Right lung (tissue), 2 donors: ENCODE measurements at regions not wholly inside any gene's neighbourhood (a gene's known extent, or its start where the extent isn't known, plus 50 kb on each side); places are given as distances from the start of the nearest gene placed in this dataset.

ENCODE experiments used
- DNase-seq, 2 donors: peaks; one replicate each; pipeline ENCODE4 v3.0.0-alpha.2; 2013

DNA sequence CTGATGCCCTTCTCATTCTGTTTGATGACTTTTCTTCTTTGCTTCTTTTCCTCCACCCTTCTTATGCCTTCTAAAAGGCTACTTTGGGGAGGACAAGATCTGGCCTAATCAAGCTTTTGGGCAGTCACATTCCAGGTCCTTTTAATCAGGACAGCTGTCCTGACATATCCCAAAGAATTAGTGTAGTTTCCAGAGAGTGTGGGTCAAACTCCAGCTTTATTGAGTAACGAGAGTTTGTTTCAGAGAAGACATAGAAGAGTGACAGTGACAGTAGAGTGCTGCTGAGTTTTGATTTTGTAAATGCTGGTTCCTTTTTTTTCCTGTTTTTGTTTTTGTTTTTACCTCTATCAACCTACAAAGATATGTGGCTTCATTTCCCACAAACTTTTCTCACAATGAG lies 158.4 kb upstream of the SESN3 start:
- DNase-seq, result no peak

DNA sequence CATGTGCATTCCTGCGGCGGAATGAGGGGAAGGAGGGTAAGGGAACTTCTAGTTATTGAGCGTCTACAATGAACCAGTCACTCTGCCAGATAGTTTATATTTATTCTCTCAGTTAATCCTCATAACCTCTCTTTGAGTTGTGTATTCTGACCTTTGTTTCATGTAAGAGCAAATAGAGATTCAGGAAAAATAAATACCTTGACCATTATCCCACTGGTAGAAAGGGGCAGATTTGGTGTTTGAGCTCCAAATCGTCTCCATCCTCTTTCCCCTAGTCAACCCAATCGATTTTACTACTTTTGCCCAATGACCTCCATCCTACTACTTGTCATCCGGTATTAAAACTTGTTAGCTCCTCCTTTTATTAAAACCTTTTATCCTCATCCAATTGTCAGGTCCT lies 157.1 kb upstream of the SESN3 start:
- DNase-seq, result no peak

DNA sequence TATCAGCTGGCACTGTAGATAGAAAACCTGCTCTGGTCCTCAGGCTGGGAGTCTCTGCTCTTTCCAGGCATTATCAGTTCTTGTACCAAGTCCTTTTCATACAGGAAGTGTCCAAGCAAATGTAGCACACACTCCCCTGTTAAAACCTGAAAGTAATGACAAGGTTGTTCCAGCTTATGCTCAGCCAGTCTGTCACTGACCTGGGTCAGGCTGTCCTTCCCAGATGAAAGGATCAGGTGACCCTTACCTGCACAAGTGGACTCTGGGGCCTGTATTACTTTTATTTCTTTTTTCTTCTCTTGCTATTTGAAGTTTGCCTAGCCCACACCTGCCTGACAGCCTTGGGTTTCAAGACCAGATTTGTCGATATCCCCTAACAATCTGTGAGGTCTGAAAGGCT lies 156.3 kb upstream of the SESN3 start:
- no peak for DNase-seq

DNA sequence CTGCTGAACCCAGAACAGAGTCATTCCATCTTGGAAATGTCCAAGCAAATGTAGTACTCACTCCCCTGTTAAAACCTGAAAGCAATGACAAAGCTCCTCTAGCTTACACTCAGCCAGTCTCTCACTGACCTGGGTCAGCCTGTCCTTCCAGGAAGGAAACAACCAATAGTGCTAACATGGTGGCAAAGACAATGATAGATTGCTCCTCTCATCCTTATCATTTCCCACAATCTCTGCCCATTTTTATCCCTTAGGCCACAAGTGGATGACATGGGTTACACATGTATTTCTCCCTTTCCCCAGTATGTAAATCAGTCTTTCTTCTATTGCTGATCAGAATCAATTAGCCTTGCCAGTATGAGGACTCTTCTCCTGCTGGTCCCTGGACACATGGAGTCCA lies 154.6 kb upstream of the SESN3 start:
- no peak for DNase-seq

DNA sequence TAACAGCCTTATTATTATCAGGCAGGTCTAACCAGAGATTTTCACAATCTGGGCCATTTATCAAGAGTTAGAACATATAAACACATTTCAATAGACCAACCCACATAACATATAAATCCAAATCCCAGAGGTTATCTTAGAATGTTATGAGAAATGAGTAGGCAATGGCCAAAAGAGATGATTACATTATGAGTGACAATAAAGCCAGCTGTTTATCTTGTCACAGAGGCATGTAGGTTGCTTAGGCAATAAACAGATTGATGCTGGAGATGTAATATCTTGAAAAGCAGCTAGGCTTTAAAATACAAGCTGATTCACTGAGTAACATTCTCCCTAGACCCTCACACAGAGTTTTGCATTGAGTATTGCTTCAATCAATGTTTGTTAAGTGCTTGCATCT lies 148.5 kb upstream of the SESN3 start:
- no peak for DNase-seq

DNA sequence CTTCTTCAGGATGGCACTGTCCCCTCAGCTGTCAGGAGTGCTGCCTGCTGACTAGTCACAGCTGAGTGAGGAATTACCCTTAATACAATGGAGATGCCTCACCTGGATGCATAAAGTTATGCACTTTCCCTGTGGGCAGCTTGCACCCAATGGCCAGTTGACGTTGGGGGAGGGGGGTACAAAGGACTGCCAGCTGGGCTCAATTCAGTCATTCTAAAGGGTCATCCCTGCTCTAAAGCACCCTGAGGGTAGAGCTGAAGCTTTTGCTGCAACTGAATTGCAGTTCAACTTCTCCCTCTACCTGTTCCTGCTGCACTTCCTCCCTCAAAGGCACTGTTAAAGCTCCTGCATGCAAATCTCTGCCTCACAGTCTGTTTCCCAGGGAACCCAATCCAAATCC lies 147.8 kb upstream of the SESN3 start:
- DNase-seq, result no peak

DNA sequence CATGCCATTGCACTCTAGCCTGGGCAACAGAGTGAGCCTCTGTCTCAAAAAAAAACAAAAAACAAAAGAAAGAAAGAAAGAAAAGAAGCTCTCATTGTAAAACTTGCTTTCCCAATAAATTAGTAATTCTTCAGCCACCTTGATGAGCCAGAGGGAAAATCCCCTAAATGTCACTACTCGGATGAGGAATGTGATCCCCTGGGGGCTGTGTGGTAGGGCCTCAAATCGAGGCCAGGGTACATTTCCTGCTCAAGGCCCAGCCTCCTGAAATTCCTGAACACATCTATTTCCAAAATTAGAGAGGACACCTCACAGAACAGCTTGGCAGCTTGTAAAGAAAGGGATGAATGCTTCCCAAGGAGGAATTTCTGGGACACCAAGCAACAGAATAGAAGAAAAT lies 147.1 kb upstream of the SESN3 start:
- DNase-seq, result no peak

DNA sequence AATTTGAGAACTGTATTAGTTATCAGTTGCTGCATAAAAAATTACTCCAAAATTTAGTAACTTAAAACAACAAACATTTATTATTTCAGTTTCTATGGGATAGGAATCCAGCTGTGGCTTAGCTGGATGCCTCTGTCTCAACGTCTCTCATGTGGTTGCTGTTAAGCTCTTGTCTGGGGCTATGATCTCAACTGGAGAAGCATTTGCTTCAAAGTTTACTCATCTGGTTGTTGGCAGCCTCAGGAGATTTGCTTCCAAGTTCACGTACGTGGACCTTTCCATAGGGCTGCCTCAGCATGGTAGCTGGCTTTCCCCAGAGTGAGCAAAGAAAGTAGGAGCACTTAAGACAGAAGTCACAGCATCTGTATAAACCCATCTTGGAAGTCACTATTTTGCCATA lies 144.9 kb upstream of the SESN3 start:
- no peak for DNase-seq

DNA sequence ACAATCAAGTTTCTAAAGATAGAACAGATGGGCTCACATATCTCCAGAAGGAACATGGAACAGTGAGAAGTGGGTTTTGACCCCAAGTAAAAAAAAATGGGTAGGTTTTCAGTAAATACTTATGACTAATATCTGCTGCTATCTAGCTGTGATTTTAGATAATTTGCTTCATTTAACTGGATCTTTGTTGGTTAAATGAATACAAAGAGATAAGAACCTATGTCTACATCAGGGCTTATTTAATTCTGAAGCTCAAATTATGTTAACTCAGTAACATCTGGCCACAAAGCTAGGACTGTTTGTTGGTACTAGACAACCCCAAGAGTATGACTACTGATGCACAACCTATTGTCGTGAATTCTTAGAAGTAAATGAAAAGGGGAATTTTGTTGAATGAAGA lies 144.4 kb upstream of the SESN3 start:
- DNase-seq, result no peak

DNA sequence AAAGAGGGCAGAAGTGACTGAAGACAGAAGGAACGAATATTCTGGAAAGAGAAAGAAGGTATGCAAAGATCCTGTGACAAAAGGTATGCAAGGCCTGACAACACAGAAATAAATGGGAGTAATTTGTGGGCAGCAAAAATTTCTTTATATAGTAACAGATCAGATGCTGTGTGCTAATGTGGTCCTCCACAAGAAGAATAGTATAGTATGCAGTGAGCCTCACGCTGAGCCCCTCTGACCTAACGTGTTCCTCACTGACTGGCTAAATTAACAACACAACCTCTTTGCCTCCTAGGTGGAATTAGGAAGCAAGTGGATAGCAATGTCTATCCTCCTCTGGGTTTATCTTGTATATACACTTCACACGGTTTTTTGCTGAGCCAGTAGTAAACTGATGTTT lies 143.1 kb upstream of the SESN3 start:
- DNase-seq, result no peak

DNA sequence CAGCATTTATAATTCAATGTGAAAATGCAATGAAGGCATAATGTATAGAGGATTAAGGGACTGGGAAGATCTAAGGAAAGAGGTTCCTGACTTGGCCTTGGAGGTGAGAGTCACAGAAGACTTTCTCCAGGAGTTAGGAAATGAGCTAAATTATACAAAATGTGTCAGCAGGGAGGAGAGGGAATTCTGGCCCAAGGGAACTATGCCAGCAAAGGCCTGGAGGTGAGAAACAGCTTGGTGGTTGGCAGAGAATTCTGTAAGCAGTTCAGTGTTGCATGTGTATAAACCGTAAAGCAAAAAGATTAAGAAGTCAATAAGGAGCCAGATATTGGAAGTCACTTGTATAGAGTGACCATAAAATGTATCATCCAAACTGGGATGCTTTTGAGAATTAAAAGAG lies 142.2 kb upstream of the SESN3 start:
- no peak for DNase-seq

DNA sequence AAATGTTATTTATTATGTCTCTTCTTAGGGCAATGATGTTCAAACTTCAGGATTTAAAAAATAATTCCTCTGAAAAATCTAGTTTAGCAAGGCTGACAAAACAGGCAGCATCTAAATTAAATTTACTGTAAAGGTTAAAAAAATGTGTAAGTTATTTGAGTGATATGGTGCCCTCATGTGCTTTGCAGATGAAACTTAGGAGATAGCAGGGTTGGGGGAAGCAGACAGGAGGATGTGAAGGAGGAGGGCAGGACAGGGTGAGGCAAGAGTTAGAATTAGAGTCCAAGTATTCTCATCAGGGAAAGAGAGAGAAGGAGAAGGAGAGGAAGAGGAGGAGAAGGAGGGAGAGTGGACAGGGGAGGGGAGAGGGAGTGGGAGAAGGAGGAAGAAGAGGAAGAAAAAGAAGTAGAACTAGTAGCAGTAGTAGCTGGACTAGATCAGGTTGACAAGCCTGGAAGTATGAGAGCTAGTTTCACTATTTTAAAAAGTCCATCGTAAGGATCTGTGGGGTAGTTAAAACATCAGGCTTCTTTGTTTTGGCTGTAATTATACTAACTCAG lies 141.2 kb upstream of the SESN3 start:
- DNase-seq, result no peak

DNA sequence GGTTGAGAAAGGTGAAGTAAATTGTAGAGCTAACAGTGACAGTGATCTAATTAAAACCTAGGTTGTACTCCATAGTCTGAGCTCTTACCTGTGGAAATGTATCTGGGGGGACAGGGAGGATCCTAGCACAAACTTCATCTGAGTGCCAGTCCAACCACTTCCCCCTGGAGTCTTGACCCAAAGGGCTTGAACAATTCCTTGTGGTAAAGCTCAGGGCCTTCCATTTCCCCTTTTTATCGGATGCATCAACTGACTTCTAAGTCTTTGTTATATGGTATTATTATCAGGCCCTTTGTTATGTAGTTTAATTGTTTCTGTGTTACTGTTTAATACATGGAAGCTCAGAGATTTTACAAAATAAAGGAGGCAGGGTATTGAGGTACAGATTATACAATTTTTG lies 140.2 kb upstream of the SESN3 start:
- DNase-seq, result no peak

DNA sequence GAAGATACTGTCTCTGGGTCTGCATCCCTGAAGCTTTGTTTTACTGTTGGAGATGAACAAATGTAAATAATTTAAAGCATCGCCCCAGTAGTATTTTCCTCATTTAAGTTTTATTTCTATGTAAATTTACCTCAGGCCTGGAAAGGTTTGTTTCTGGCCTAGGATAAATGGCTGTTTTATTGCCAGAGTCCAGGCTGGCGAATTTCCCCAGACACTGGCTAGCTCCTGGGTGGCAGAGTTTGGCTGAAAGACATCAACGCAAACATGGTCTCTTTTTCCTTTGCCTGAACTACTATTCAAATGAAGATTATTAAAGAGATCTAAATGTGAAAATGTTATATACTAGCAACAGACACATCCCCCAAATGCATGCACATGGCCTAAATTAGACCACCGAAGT lies 136.7 kb upstream of the SESN3 start:
- DNase-seq, result no peak

DNA sequence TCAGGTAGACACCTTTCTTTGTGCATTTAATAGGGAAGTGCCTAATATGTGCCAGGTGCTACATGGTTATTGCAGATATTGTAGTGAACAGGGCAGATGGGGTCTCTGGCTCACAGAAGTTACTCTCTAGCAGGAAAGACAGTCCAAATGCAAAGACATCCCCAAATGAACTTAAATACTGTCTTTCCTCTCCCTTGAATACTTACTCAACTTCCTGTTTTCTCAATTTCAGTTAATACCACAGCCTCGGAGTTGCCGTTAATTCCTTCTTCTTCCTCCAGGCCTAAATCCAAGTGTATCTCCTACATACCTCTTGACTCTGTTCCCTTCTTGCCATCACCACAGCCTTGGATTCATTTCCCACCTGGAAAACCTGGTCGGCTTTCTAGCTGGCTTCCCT lies 134.3 kb upstream of the SESN3 start:
- DNase-seq, result no peak

DNA sequence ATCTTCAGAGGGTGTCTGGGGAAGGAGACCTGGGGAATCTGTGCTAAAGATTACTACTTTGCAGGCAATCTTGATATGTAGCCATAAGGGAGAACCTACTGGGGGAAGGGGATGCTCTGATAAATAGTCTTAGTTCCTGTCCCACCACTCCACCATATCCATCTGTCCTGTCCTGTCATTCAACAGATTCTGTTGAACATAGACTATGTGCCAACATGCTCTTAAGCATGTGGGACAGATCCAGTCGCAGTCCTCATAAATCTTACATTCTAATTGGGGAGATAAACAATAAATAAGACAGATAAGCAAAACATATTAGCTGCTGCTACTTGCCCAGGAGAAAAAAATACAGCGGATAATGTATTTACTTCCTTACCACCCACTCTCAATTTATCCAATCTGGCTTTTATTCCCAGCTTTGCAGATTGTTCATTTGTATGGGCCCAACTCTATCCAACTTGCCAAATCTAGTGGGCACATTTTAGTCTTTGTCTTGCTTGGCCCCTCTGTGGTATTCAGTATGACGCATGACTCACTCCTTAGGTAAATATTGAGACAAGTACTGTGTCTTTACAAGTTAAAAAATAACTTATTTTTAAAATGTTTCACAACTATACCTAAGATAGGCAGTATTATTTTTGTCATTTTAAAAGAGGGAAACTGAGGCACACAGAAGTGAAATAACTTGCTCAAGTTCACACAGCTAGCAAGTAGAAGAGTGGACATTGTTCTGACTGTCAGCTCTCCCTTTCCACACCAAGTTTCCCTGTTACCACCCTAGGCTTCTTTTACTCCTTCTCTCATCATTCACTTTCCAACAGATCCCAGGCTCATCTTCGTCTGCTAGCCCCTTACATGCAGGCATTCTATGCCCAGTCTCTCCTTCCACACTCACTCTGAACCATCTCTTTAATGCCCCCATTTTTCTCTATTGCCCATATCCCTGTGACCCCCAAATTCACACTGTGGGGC lies 133.6 kb upstream of the SESN3 start:
- no peak for DNase-seq

DNA sequence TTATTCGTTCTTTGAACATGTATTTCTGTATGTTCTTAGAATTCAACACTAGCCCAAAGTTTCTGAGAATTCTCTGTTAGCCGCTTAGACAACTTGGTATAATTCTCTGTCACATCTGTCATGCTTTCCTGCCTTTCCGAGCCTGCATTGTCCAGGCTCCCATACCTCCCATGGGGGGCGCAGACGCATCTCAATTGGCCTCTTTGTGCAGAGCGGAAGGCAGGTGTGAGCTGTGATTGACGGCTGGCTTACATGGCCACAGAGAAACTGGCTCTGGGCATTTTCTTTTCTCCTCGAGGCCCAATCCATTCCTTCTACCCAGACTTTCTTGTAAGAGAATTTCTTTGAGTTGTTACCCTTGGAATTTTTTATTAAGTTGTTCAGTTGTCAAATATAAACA lies 132.7 kb upstream of the SESN3 start:
- DNase-seq, result no peak

DNA sequence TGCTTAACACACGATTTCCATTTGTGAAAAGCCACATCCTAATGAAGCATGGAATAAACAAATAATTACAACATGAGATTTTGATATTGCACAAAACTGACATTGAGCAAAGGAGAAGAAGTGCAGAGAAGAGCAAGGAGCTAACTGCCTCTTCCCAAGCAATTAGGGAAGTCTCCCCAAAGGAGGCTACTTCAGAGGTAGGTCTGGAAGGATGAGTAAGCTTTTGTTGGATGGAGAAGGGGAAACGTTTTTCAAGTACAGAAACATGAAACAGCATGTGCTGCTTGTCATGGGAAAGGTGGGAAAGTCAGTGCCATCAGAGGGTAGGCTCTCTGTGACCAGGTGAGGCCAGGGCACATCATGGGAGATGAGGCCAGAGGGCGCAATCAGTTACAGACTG lies 132.2 kb upstream of the SESN3 start:
- no peak for DNase-seq

DNA sequence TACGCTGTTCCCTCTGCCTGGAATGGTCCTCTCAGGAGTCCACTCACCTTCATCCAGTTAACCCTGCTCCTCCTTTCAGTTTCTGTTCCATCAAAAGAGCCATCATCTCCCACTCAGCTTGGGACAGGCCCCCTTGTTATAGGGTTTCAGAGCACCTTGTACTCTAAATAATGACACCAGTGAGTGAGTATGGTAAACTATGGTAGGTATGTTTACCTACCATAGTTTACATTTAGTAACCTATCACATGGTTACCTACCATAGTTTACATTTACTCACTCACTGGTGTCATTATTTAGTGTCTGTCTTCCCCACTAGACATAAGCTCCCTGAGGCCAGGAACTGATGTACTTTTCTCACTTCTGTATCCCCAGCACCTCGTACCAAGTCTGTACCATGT lies 130.2 kb upstream of the SESN3 start:
- DNase-seq, result no peak

DNA sequence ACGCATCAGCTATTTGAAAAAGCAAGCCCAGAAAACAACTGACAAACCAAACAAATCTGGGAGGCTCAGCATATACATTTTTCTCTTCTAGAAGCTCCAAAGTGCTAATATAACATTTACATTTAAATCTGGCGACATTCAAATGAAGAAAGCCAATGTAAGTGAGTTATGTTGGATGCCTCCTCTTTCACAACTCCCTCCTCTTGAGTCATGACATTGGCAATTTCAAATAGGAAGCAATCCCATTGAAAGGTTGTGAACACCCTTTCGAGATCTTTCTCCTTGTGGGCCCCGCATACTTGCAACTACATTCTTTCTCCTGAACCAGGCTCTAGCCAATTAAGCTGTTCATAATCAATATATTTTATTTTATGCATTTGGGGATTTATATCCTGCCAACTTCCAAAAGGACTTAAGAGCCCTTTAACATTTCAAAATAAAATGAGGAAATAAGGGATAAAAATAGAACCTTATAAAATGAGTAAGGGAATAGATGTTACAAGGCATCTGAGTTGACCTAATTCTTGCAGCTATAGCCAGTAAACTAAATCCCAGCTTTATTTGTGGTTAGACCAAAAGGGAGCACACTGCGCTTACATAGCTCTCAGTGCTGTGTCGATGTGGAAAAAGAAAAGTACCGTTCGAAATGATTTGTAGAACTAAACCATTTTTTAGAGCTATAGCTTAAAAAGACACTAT lies 129.5 kb upstream of the SESN3 start:
- no peak for DNase-seq

DNA sequence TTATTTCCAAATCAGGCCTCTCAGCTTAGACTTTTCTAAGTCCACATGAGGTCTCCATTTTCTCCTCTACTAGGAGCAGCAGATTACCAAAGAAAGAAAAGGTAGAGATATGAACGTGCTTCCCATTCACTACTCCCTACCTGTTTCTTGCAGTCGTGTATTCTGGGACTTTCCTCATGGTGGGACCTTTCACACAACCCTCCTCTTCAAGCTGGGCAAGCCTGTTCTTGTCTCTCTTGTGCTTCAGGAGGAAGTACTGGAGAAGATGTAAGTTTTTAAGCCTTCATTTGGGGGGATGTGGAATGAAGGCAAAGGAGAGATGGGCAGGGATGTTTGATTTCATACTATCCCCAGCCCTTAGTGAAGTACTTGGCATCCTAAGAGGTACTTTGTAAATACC lies 128.8 kb upstream of the SESN3 start:
- DNase-seq, result no peak

DNA sequence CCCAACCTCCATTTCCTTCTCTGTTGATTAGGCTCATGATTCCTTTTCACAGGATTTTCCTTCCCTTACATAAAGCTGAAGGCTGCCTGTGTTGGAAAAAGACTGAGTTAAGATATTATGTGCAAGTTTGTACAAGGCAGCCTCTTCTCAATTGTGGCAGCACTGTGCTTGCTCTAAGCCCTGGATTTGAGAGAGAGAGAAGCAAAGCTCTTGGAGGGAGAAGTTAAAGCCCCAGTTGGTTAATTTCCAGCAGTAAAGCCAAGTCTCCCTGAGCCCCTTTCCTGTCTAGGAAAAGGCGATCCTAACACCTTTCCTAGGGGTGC lies 128.3 kb upstream of the SESN3 start:
- DNase-seq, result no peak
